Left ventricle myocardium superior (tissue), 1 donor: ENCODE measurements at regions not wholly inside any gene's neighbourhood (a gene's known extent, or its start where the extent isn't known, plus 50 kb on each side); places are given as distances from the start of the nearest gene placed in this dataset.
"Not testable (repeated sequence)": the region's sequence is repeated elsewhere in the genome, so short reads cannot be mapped to it uniquely, and the experiment has no call there.

ENCODE experiments used
- ATAC-seq: fragments of 200-7000 bp; cut with Tn5 transposase; one replicate; pipeline ENCODE4 v1.9.1; 2020; ENCODE audit warnings: mild to moderate bottlenecking, moderate library complexity
- DNase-seq: peaks from one replicate; pipeline ENCODE4 v3.0.0-alpha.2; 2020
- intact Hi-C: fragments of 100-400 bp; cut with micrococcal nuclease; formaldehyde crosslinking; loops from one replicate; pipeline ENCODE4 v1.11.0; 2022
- donor health status: DM: no; HTN: yes; CAD: no; lungs with severe emphysema.

DNA sequence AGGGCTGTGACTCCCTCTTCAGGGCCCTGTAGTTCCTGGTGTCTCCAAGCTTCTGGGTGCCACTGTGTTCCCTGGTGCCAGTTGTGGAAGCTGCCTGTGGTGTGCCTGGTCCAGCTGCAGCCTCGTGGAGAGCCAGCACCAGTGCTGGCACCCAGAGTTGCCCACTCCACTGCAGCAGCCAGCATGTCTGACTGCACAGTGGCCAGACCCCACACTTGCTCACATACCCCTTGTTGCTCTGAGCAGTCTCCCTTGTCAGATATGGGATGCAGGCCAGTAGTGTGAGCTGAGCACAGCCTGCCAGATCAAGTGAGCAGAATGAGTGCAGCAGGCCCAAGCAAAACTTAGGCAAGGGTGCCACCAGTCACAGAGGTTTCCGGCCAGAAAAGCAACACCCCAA lies 108.6 kb downstream of the ZMAT1 start:
- intact Hi-C loops: no loop called here

GRCh38 chrX:101817739-101818138 lies 114.1 kb downstream of the ZMAT1 start:
- intact Hi-C loops, ATAC-seq, DNase-seq: not testable (repeated sequence)

More for the DNA sequence above, 108.6 kb downstream of the ZMAT1 start:
- ATAC-seq: no peak
- no peak for DNase-seq

DNA sequence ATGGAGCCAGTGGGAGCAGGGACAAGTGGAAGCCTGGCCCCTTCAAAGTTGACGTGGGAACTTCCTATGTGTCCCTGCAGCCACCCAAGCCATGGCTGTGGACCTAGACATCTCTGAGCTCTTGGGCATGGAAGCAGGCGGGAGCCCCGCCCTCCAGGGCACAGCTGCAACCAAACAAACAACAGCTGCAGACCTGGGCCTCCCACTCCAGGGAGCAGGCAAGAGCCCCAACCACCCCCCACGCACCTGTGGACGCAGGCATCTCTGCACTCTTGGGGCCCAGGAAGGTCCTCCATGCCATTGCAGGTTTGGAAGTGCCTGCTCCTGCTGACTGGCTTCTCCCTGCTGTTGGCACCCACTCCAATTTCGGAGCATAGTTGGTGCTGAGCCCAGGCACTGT lies 118.6 kb downstream of the ZMAT1 start:
- intact Hi-C loops: no loop called here
- DNase-seq (no peak), ATAC-seq (no peak)

DNA sequence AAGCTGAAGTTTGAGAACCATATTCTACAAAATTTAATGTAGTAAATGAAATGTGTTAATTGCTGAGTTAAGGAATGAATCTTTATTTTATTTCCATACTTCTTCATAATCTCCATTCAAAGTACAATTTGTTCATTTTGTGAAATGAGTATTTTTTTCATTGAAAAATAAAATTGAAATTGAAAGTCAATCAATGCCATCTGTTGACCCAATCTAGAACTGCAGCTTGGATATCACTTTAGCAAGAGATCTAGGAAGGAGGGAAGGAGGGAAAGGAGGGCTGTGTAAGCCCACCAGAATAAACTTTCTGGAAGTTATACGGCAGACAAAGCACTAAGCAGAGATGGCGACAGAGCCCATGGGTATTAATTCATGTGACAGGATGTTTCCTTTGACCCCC lies 128.4 kb downstream of the ZMAT1 start:
- intact Hi-C loops: no loop called here
- DNase-seq (no peak), ATAC-seq (no peak)

GRCh38 chrX:101799387-101799786 lies 132.4 kb downstream of the ZMAT1 start:
- ATAC-seq: peak; percentile 100
- peak; percentile 80 for DNase-seq
- intact Hi-C loops: loop anchor here (5.0 kb wide), 2 partner anchors 202 to 387 kb away; no protein-coding TSS in a partner anchor

DNA sequence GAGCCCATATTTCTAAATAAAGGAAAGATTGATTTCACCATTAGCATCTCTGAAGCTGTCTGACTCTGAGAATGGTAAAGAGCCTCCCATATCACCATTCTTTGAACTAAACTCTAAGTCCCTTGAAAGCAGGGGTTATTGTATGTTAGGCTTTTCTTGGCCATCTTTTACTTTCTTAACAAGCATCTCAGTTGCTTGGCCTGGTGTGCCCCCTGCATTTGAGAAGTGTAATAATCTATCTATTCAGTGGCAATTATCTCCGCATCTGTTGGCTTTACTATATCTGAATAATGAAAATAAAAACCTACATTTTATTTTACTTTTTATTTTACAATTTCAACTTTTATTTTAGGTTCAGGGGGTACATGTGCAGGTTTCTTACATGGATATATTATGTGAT lies 128.3 kb upstream of the ARMCX2 start:
- intact Hi-C loops: no loop called here
- no peak for ATAC-seq
- no peak for DNase-seq

DNA sequence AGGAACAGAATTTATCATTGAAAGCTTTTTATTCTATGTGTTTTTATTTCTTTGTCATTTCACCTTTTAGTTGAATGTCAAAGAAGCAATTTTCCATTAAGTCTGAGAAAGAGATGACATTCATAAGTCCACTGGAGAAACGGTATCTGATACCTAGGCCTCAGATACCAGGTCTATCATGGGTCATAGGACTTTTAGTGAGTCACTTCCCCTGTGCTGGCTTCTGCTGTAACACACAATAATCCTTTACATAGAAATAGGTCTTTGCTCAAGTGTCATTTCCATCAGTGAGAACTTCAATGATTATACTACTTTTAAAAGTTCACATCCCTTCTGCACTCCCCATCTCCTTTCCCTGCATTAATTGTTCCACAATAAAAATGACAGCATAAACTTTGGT lies 125.5 kb upstream of the ARMCX2 start:
- intact Hi-C loops: no loop called here
- no peak for ATAC-seq
- DNase-seq: no peak

DNA sequence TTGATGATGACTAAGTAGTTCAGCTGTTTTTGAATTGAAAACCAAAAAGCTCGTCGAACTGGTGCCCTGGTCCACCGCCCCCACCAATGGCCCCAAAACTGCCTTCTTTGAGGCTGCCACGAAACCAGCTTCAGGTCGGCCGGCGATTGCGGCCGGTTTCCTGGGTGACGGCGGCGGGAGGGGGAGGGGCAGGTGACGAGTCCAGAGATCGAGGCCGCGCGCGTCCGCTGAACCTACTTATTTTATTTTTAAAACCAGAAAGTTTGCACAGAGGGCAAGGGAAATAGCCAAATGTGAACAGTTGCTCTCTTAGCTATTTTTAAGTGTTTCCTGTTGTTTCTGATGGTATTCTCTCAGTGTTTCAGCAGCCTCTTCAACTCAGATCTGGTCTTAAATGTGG lies 120.8 kb upstream of the ARMCX2 start:
- ATAC-seq, intact Hi-C loops, DNase-seq: not testable (repeated sequence)

DNA sequence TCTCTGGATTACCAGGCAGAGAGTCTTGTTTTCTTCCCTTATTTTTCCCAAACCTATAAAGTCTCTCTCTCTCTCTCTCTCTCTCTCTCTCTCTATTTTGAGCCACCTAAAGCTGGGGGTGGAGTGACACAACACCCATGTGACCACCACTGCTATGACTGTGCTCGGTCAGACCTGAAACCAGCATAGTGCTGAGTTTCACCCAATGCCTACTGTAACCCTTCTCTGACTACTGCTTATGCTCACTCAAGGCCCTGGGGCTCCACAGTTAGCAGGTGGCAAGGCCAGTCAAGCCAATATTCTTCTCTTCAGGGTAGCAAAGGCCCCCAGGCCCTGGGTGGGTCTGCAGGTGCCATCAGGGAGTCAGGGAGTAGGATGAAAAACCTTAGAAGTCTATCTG lies 114.7 kb upstream of the ARMCX2 start:
- DNase-seq: no peak
- no peak for ATAC-seq
- intact Hi-C loops: no loop called here

DNA sequence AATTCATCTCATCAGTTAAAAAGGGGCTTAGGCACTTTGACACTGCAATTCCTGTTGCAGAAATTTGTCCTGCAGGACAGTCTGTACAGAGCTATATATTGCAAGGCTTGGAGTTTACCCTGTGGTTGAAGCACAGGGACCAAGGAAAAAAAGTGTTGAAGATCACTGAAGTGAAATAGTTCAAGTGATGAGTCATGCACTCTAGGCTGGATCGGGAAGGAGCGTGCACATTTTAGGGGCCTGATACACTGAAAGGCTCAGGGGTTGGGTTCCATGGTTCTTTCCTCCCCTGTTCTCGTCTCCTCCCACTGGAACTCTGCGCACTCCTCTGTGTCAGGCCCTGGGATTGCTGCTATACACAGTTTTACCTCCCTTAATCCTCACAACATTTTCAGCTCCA lies 104.9 kb upstream of the ARMCX2 start:
- intact Hi-C loops: no loop called here
- no peak for DNase-seq
- no peak for ATAC-seq

GRCh38 chrX:101759000-101759399 lies 99.3 kb upstream of the ARMCX2 start:
- DNase-seq (no peak), ATAC-seq (peak; percentile 38)
- intact Hi-C loops: no loop called here

GRCh38 chrX:101750744-101751143 lies 91.1 kb upstream of the ARMCX2 start:
- ATAC-seq: no peak
- intact Hi-C loops: no loop called here
- DNase-seq: no peak

DNA sequence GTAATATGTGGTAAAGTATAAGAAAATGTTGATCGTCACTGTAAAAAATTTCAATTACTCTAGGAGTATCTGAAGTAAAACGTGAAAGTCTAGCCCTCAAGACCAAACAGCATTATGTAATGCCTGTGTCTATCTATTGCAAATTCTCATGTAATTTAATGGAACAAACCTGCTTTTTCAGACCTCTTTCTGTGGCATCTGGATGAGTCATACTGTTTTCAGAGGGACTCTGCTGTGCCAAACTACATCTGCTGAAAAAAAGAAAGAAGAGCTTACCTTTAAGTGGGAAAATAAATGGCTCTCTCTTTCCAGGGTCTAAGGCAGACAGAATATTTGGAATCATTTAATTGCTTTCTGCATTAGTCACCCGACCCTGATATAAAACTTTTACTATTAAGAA lies 89.8 kb upstream of the ARMCX2 start:
- no peak for DNase-seq
- intact Hi-C loops: no loop called here
- no peak for ATAC-seq

- ATAC-seq (no peak), DNase-seq (no peak)
- intact Hi-C loops: no loop called here
Observed at GRCh38 chrX:101745046-101745445, 85.4 kb upstream of the ARMCX2 start.

DNA sequence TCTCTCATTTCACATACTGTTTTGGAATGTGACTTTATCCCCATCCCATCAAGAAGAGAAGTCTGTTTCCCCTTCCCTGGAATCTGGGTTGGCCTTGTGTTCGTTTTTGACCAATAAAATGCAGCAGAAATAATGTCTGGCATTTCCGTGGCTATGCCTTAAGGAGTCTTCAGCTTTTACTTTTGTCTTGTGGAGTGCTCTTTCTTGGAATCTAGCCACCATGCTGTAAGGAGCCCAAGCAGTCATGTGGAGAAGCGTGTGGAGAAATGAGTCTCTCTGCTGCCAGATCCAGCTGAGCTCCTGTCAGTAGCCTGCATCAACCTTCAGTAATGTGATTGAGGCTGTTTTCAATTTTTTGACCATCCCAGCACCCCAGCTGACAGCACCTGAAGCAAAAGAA lies 84.4 kb upstream of the ARMCX2 start:
- DNase-seq (no peak), ATAC-seq (no peak)
- intact Hi-C loops: no loop called here

DNA sequence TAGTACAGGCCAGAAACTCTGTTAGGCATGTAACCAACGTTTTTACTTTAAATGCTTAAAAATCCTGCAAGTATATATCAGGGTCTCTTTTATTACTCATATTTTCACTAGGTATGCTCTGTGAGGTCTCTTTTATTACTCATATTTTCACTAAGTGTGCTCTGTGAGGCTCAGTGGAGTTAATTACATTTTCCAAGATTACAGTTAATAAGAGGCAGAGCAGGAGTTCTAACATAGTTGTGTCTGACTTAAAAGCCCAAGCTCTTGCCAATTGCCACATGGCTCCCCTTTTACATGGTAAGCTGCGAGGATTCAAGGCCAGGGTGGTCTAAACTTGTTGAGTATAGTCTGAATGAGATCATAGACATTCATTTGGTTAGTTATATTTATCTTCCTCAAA lies 81.0 kb upstream of the ARMCX2 start:
- intact Hi-C loops: no loop called here
- ATAC-seq: no peak
- no peak for DNase-seq

- DNase-seq, intact Hi-C loops, ATAC-seq: not testable (repeated sequence)
Observed at GRCh38 chrX:101738867-101739266, 79.2 kb upstream of the ARMCX2 start.

DNA sequence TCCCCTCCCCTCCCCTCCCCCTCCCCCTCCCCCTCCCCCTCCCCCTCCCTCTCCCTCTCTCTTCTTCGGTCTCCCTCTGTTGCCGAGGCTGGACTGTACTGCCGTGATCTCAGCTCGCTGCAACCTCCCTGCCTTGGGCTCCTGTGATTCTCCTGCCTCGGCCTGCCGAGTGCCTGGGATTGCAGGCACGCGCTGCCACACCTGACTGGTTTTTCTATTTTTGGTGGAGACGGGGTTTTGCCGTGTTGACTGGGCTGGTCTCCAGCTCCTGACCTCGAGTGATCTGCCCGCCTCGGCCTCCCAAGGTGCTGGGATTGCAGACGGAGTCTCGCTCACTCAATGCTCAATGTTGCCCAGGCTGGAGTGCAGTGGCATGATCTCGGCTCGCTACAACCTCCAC lies 78.8 kb upstream of the ARMCX2 start:
- ATAC-seq, DNase-seq, intact Hi-C loops: not testable (repeated sequence)

- DNase-seq (no peak), ATAC-seq (no peak)
- intact Hi-C loops: no loop called here
Observed at GRCh38 chrX:101736651-101737050, 77.0 kb upstream of the ARMCX2 start.

GRCh38 chrX:101732870-101733269 lies 73.2 kb upstream of the ARMCX2 start:
- DNase-seq: no peak
- ATAC-seq: no peak
- intact Hi-C loops: no loop called here

DNA sequence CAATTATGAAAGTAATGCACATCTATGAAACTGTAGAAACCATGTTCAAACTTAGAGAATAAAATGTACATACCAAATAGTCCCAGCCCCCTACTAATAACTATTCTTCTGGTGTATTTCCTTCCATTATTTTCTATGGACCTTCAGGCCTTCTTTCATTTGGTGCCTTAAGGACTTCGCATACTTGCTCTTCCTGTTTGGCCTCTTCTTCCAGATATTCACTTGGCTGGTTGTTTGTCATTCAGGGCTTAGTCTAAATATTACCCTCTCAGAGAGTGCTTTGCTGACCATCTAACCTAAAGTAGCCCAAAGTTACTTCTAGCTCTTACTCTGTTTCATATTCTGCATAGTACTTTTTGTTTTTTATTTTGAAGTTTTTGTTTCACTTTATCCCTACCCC lies 70.3 kb upstream of the ARMCX2 start:
- intact Hi-C loops: no loop called here
- no peak for ATAC-seq
- DNase-seq: no peak
